Tibial nerve (tissue), 3 donors: ENCODE measurements at regions not wholly inside any gene's neighbourhood (a gene's known extent, or its start where the extent isn't known, plus 50 kb on each side); places are given as distances from the start of the nearest gene placed in this dataset.

Source experiments
- POLR2A ChIP-seq, 2 donors: fragments of 450-650 bp; IDR thresholded peaks; one replicate each; pipeline ENCODE4 v1.6.1; 2017; ENCODE audit warnings: antibody characterized with exemption in 2 of 2, mild to moderate bottlenecking in 2 of 2, moderate library complexity in 2 of 2
- TF ChIP-seq, protein P1 (sequence below), 5 experiments: fragments of 200-600 bp in 3 of 5; fragments of 450-650 bp in 2 of 5; sonication (generic) in 3 of 5; IDR thresholded peaks; one replicate each; pipeline ENCODE4 v1.5.1; 2016 to 2019; ENCODE audit warnings: antibody characterized with exemption in 5 of 5, mild to moderate bottlenecking in 3 of 5, moderate library complexity in 2 of 5

DNA sequence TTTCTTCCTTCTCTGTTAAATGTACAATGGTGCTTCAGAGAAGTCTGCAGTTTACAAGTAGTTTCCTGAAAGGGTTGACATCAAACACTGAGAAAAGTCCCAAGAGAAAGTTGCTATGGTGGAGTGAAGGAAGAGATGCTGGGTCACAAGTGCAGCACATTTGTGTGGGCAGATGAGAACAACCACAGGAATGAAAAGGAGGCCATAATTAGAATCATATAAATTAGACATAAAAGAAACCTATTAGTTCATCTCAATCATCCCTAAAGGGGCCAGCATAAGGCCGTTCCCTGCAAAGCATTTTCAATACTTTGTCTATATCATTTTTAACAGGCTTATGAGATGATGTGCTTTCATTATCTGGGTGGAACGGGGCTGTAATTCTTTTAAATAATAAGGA is 359.2 kb downstream of the IRS2 start:
- TF ChIP-seq, protein P1, sequence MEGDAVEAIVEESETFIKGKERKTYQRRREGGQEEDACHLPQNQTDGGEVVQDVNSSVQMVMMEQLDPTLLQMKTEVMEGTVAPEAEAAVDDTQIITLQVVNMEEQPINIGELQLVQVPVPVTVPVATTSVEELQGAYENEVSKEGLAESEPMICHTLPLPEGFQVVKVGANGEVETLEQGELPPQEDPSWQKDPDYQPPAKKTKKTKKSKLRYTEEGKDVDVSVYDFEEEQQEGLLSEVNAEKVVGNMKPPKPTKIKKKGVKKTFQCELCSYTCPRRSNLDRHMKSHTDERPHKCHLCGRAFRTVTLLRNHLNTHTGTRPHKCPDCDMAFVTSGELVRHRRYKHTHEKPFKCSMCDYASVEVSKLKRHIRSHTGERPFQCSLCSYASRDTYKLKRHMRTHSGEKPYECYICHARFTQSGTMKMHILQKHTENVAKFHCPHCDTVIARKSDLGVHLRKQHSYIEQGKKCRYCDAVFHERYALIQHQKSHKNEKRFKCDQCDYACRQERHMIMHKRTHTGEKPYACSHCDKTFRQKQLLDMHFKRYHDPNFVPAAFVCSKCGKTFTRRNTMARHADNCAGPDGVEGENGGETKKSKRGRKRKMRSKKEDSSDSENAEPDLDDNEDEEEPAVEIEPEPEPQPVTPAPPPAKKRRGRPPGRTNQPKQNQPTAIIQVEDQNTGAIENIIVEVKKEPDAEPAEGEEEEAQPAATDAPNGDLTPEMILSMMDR (IDR thresholded peaks at IDR 0.05): no peak
- no peak for TF ChIP-seq POLR2A (IDR thresholded peaks at IDR 0.05)
